Endodermal cell (in vitro differentiated cells): ENCODE measurements at regions not wholly inside any gene's neighbourhood (a gene's known extent, or its start where the extent isn't known, plus 50 kb on each side); places are given as distances from the start of the nearest gene placed in this dataset.

Experiments
- DNase-seq: peaks from one replicate; pipeline ENCODE4 v3.0.0-alpha.2; 2017
- H3K27ac ChIP-seq: 2 replicates; pipeline ENCODE4 v1.5.1; 2013; ENCODE audit warnings: mild to moderate bottlenecking, low read depth, low read length, moderate library complexity
- H3K27me3 ChIP-seq: 2 replicates; pipeline ENCODE4 v1.6.1; 2013; ENCODE audit warnings: mild to moderate bottlenecking, low read length, moderate library complexity; ENCODE audit not compliant: insufficient read depth, control insufficient read depth, poor library complexity, severe bottlenecking
- H3K36me3 ChIP-seq: 2 replicates; pipeline ENCODE4 v1.7.0; 2013; ENCODE audit warnings: mild to moderate bottlenecking, low read length, moderate library complexity; ENCODE audit not compliant: control insufficient read depth, insufficient read depth
- H3K4me1 ChIP-seq: one replicate; pipeline ENCODE4 v1.7.0; 2013; ENCODE audit warnings: low read length; ENCODE audit not compliant: control insufficient read depth, insufficient read depth
- H3K4me3 ChIP-seq: 2 replicates; pipeline ENCODE4 v1.5.1; 2013; ENCODE audit warnings: mild to moderate bottlenecking, low read length, moderate library complexity
- H3K9ac ChIP-seq: 2 replicates; pipeline ENCODE4 v1.6.1; 2013; ENCODE audit warnings: mild to moderate bottlenecking, low read length, moderate library complexity; ENCODE audit not compliant: poor library complexity, severe bottlenecking; ENCODE audit errors: extremely low read depth
- H3K9me3 ChIP-seq: 2 replicates; pipeline ENCODE4 v1.6.1; 2013; ENCODE audit warnings: mild to moderate bottlenecking, low read length, moderate library complexity; ENCODE audit not compliant: control insufficient read depth
- H3K27ac Mint-ChIP-seq: 2 replicates; pipeline ENCODE4 v1.8.0; 2020; ENCODE audit warnings: mixed read lengths
- H3K27me3 Mint-ChIP-seq: 2 replicates; pipeline ENCODE4 v1.8.0; 2021; ENCODE audit warnings: mild to moderate bottlenecking, mixed read lengths; ENCODE audit not compliant: insufficient read depth
- H3K36me3 Mint-ChIP-seq: 2 replicates; pipeline ENCODE4 v1.8.0; 2020; ENCODE audit warnings: low read depth, mixed read lengths
- H3K4me1 Mint-ChIP-seq: 2 replicates; pipeline ENCODE4 v1.8.0; 2020; ENCODE audit warnings: mixed read lengths
- H3K4me3 Mint-ChIP-seq: 2 replicates; pipeline ENCODE4 v1.8.0; 2020; ENCODE audit warnings: mild to moderate bottlenecking, moderate library complexity, mixed read lengths
- H3K9me3 Mint-ChIP-seq: 2 replicates; pipeline ENCODE4 v1.8.0; 2020; ENCODE audit warnings: mild to moderate bottlenecking, mixed read lengths
- WGBS, 2 experiments: methylation state at CpG; one replicate each; pipeline versions ENCODE4 v1.1.5 to v1.1.7; 2013; ENCODE audit warnings: missing lambda C conversion rate in 2 of 2, mixed read lengths in 1 of 2; ENCODE audit not compliant: insufficient coverage in 1 of 2, insufficient read length in 1 of 2; 5-methylcytosine and 5-hydroxymethylcytosine counted together
- TF ChIP-seq, protein P1 (sequence below): fragments of 200-600 bp; sonication (generic); conservative IDR thresholded peaks from 2 replicates; pipeline ENCODE4 v1.5.0; 2021; ENCODE audit warnings: antibody characterized with exemption, mild to moderate bottlenecking

DNA sequence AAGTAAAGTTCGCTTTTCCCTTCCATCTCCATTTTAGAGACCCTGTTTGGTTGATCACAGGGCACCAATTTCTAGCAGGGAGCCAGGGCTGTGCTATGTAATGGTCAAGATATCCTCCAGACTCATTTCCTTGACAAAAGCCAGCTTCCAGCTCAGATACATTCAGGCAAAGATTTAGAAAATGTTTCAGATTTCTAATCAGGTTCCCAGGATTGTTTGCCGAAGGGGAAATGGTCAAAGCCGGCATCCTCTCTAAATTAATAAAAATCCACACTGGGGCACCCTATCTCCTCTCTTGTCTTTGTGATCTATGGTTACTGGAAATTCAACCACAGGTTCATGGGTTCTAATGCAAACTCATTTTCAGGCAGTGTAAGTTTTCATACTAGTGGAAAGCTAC lies 686.8 kb upstream of the KIF2B start:
- Mint-ChIP-seq H3K27ac (no peak overlapping the region), H3K9me3 (no peaks in the 10 kb centered on the region), H3K4me3 (no peak overlapping the region), H3K27me3 (peaks cover 2% of the 10 kb centered on the region), H3K4me1 (peaks cover 18% of the 10 kb centered on the region), H3K36me3 (no peaks in the 10 kb centered on the region)
- DNase-seq, result no peak
- Histone ChIP-seq H3K27ac (no peak overlapping the region), H3K9me3 (no peaks in the 10 kb centered on the region), H3K9ac (no peak overlapping the region), H3K4me3 (no peak overlapping the region), H3K27me3 (no peaks in the 10 kb centered on the region), H3K4me1 (peaks cover 6% of the 10 kb centered on the region), H3K36me3 (no peaks in the 10 kb centered on the region)
- 89 to 90% methylated on average over 2 to 3 of the region's 3 CpGs for WGBS, 2 experiments
- TF ChIP-seq, protein P1, sequence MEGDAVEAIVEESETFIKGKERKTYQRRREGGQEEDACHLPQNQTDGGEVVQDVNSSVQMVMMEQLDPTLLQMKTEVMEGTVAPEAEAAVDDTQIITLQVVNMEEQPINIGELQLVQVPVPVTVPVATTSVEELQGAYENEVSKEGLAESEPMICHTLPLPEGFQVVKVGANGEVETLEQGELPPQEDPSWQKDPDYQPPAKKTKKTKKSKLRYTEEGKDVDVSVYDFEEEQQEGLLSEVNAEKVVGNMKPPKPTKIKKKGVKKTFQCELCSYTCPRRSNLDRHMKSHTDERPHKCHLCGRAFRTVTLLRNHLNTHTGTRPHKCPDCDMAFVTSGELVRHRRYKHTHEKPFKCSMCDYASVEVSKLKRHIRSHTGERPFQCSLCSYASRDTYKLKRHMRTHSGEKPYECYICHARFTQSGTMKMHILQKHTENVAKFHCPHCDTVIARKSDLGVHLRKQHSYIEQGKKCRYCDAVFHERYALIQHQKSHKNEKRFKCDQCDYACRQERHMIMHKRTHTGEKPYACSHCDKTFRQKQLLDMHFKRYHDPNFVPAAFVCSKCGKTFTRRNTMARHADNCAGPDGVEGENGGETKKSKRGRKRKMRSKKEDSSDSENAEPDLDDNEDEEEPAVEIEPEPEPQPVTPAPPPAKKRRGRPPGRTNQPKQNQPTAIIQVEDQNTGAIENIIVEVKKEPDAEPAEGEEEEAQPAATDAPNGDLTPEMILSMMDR, result no peak

DNA sequence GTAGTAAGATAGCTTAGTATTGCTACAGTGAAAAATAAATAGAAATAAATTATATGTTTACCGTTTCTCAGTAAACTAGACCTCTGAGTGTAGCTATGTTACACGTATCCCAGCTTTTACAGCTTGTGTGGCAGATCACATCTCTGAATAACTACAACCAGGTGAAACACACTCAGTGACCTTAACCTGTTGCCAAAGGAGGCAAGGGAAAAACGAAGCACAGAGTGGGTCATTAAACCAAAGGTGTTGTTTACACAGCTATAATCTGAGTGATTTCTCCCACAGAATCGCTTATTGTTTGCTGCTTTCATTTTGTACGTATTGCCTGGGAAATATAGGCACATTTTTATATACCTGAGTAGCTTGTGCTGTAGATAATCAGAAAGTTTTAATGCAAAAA lies 688.2 kb upstream of the KIF2B start:
- Histone ChIP-seq H3K27me3 (no peaks in the 10 kb centered on the region), H3K27ac (no peak overlapping the region), H3K9ac (no peak overlapping the region), H3K4me3 (no peak overlapping the region), H3K4me1 (peaks cover 6% of the 10 kb centered on the region), H3K9me3 (no peaks in the 10 kb centered on the region), H3K36me3 (no peaks in the 10 kb centered on the region)
- peaks cover 18% of the 10 kb centered on the region for H3K4me1 Mint-ChIP-seq
- H3K27me3 Mint-ChIP-seq, result peaks cover 2% of the 10 kb centered on the region
- WGBS, 2 experiments, result 87 to 100% methylated on average over 1 to 5 of the region's 5 CpGs
- no peaks in the 10 kb centered on the region for H3K36me3 Mint-ChIP-seq
- H3K27ac Mint-ChIP-seq, result no peak overlapping the region
- H3K4me3 Mint-ChIP-seq, result no peak overlapping the region
- H3K9me3 Mint-ChIP-seq, result no peaks in the 10 kb centered on the region
- DNase-seq, result no peak
- TF ChIP-seq, protein P1, result no peak

DNA sequence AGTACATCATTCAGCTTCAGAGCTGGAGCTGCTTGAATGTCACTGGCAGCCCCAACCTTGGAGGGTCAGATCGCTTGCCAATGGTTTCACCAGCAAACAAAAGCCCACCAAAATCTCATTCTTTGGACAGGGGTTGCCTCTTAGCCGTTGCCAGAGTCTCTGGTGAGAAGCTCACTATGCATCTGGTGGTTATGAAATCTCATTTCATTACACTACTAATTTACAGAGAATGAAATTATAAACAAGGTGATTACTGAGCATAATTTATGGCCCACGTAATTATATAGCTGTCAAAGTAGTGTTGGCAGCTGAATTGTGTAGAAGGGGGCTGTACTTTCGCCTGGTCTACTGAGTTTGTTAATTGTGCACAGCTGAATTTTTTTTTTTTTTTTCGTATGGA lies 688.9 kb upstream of the KIF2B start:
- no peak overlapping the region for H3K4me3 ChIP-seq
- H3K36me3 ChIP-seq, result no peaks in the 10 kb centered on the region
- TF ChIP-seq, protein P1, result no peak
- no peak overlapping the region for H3K27ac ChIP-seq
- peaks cover 6% of the 10 kb centered on the region for H3K4me1 ChIP-seq
- H3K27me3 ChIP-seq, result no peaks in the 10 kb centered on the region
- Mint-ChIP-seq H3K4me3 (no peak overlapping the region), H3K9me3 (no peaks in the 10 kb centered on the region), H3K27me3 (peaks cover 2% of the 10 kb centered on the region), H3K4me1 (peaks cover 18% of the 10 kb centered on the region), H3K27ac (no peak overlapping the region), H3K36me3 (no peaks in the 10 kb centered on the region)
- H3K9me3 ChIP-seq, result no peaks in the 10 kb centered on the region
- no peak overlapping the region for H3K9ac ChIP-seq
- DNase-seq, result no peak
- WGBS, 2 experiments, result 70 to 78% methylated on average over 1 to 5 of the region's 5 CpGs
